Muscle layer of colon (tissue), 2 donors: ENCODE measurements at regions not wholly inside any gene's neighbourhood (a gene's known extent, or its start where the extent isn't known, plus 50 kb on each side); places are given as distances from the start of the nearest gene placed in this dataset.

Experiments used
- H3K27ac ChIP-seq: one replicate; pipeline ENCODE4 v1.7.0; 2013; ENCODE audit warnings: low read depth, mild to moderate bottlenecking, low read length, moderate library complexity
- H3K27me3 ChIP-seq, 2 donors: one replicate each; pipeline ENCODE4 v1.7.0; 2013; ENCODE audit warnings: low read length in 2 of 2, mild to moderate bottlenecking in 2 of 2; ENCODE audit not compliant: insufficient read depth in 2 of 2, control insufficient read depth in 1 of 2
- H3K36me3 ChIP-seq: one replicate; pipeline ENCODE4 v1.7.0; 2013; ENCODE audit warnings: mild to moderate bottlenecking, low read length; ENCODE audit not compliant: insufficient read depth
- H3K4me1 ChIP-seq: one replicate; pipeline ENCODE4 v1.7.0; 2013; ENCODE audit warnings: mild to moderate bottlenecking, low read length; ENCODE audit not compliant: insufficient read depth
- H3K4me3 ChIP-seq, 2 donors: one replicate each; pipeline ENCODE4 v1.7.0; 2013; ENCODE audit warnings: low read length in 2 of 2, low read depth in 1 of 2, mild to moderate bottlenecking in 1 of 2, moderate library complexity in 1 of 2
- H3K9ac ChIP-seq: one replicate; pipeline ENCODE4 v1.7.0; 2013; ENCODE audit warnings: low read length
- H3K9me3 ChIP-seq: one replicate; pipeline ENCODE4 v1.7.0; 2013; ENCODE audit warnings: mild to moderate bottlenecking, low read length
- donor health status: abdominal sarcoma.
- donor health status: Adenocarcinoma of cecum.

- no peaks in the 10 kb centered on the region for H3K36me3 ChIP-seq
- no peaks in the 10 kb centered on the region for H3K27me3 ChIP-seq
- no peak overlapping the region for H3K9ac ChIP-seq
- H3K27ac ChIP-seq, result no peak overlapping the region
- peaks cover 6% of the 10 kb centered on the region for H3K4me1 ChIP-seq
- no peaks in the 10 kb centered on the region for H3K9me3 ChIP-seq
- H3K4me3 ChIP-seq, result peak overlapping the region in 1 of 2 donors; percentile 85
Observed at GRCh38 chr3:117995842-117996437, 1038.7 kb downstream of the IGSF11 start.

DNA sequence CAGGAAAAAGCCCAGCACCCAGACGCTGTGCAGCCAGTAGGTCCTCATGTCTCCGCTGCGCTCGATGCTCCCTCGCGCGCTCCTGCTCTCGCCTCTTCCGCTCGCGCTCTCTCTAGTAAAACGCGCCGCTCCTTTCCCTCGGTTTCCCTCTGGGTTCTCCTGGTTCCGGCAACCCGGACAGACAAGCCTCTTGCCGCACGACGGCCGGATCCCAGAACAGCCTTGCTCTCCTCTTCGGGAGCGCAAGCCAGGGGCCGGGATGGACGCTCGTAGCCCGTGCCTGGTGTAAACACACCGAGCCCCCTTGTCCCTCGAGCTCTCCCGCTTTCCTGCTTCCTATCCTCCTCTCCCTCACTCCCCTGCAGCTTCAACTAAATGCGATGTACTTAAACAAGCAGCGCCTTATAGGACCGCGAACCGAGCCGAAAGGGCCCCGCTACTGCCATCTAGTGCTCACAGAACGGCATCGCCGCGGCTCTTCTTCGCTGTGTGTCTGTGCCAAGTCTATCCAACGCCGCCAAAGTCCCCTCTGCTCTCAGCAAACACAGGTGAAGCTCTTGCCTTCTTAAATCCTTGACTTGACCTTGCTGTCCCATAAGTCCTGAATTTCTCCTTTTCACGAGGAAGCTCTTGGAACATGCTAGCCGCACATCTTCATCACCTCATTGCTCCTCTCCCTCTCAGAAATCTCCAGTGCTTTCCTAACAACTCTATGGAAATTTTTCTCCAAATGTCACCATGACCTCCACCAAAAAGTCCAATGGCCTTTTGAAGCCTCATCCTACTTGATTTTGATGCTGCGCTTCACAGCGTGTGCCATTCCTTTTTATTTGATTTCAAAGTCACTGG, 1037.2 kb downstream of the IGSF11 start:
- no peaks in the 10 kb centered on the region for H3K36me3 ChIP-seq
- peak overlapping the region; percentile 59 to 85 for H3K4me3 ChIP-seq
- H3K4me1 ChIP-seq, result peaks cover 6% of the 10 kb centered on the region
- no peaks in the 10 kb centered on the region for H3K9me3 ChIP-seq
- H3K9ac ChIP-seq, result no peak overlapping the region
- H3K27ac ChIP-seq, result peak overlapping the region; percentile 45
- H3K27me3 ChIP-seq, result no peaks in the 10 kb centered on the region

DNA sequence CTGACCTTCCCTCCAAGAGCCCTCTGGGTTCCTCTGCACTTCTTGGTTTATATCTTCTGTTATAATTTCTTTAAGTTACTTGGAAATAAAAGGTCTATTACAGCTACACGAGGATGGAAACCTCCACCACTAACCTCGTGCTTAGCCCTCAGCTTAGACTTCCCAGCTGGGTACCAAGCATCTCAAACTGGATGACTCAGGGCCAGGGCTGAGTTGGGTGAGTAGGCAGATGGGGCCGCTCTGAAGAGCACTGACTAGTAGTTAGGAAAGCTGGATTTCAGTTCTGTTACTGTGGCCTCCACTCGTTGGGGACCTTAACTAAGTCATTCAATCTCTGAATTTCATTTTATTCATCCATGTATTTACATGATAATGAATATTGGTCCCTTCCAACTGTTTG, 1036.6 kb downstream of the IGSF11 start:
- H3K9me3 ChIP-seq, result no peaks in the 10 kb centered on the region
- H3K4me3 ChIP-seq, result no peak overlapping the region
- H3K36me3 ChIP-seq, result no peaks in the 10 kb centered on the region
- H3K27ac ChIP-seq, result no peak overlapping the region
- no peak overlapping the region for H3K9ac ChIP-seq
- H3K4me1 ChIP-seq, result peaks cover 6% of the 10 kb centered on the region
- no peaks in the 10 kb centered on the region for H3K27me3 ChIP-seq

DNA sequence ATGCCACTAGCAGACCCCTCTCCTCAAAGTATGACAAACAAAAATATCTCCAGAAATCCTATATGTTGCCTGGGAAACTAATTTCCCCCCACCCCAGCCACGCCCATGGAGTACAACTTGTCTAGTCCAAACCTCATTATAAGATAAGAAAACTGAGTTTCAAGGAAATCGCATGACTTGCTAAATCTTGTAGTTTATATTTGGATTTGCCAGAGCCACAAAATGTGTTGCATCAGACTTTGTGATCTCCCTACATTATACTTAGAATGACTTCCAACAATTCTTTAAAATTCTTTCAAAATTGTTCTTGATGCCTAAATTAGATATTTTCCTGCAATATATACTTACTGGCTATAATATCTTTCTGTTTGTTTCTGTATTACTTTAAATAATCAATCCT, 1034.4 kb downstream of the IGSF11 start:
- Histone ChIP-seq H3K27ac (no peak overlapping the region), H3K4me3 (no peak overlapping the region), H3K9me3 (no peaks in the 10 kb centered on the region), H3K27me3 (no peaks in the 10 kb centered on the region), H3K4me1 (peaks cover 6% of the 10 kb centered on the region), H3K36me3 (no peaks in the 10 kb centered on the region), H3K9ac (no peak overlapping the region)

DNA sequence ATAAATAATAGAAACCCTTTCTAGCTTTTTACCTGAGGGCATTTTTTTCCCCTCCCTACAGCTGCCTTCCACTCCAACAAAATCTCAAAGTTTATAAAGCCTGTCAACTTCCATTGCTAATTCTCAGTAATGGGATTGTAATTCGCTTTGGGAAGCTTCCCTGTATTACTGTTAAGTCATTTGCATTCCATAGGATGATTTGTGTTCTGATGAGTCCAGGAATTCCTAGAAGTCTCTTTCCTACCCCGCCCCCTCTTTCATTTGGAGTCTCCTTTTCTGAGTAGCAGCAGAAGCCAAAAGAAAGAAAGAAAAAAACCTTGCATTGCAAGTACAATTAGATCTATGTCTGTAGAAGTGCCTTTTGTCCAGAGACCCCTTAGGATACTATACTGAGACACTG, 1033.3 kb downstream of the IGSF11 start:
- no peaks in the 10 kb centered on the region for H3K36me3 ChIP-seq
- no peak overlapping the region for H3K27ac ChIP-seq
- H3K27me3 ChIP-seq, result no peaks in the 10 kb centered on the region
- no peaks in the 10 kb centered on the region for H3K4me1 ChIP-seq
- no peak overlapping the region for H3K4me3 ChIP-seq
- H3K9ac ChIP-seq, result no peak overlapping the region
- no peaks in the 10 kb centered on the region for H3K9me3 ChIP-seq

- Histone ChIP-seq H3K9me3 (no peaks in the 10 kb centered on the region), H3K36me3 (no peaks in the 10 kb centered on the region), H3K9ac (no peak overlapping the region), H3K27ac (no peak overlapping the region), H3K4me1 (no peaks in the 10 kb centered on the region), H3K27me3 (no peaks in the 10 kb centered on the region), H3K4me3 (no peak overlapping the region)
Observed at GRCh38 chr3:118011910-118012309, 1022.7 kb downstream of the IGSF11 start.

DNA sequence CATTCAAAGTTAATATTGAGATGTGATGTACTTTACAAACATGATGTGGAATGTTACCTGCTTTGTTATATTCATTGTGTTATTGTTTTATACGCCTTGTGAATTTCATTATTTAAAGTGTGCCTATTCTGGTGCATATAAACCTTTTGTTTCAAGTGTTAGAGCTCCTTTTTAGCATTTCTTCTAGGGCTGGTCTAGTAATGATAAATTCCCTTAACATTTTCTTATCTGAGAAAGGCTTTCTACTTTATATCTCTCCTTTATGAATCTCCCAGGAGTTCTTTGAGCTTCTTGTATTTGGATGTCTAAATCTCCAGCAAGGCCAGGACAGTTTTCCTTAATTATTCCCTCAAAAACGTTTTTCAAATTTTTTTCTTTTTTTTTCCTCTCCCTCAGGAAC, 1005.6 kb downstream of the IGSF11 start:
- H3K9me3 ChIP-seq, result no peaks in the 10 kb centered on the region
- H3K27ac ChIP-seq, result no peak overlapping the region
- no peak overlapping the region for H3K9ac ChIP-seq
- no peaks in the 10 kb centered on the region for H3K4me1 ChIP-seq
- H3K27me3 ChIP-seq, result no peaks in the 10 kb centered on the region
- no peak overlapping the region for H3K4me3 ChIP-seq
- H3K36me3 ChIP-seq, result no peaks in the 10 kb centered on the region

GRCh38 chr3:118036215-118036614, 998.4 kb downstream of the IGSF11 start:
- H3K4me1 ChIP-seq, result no peaks in the 10 kb centered on the region
- H3K27me3 ChIP-seq, result no peaks in the 10 kb centered on the region
- H3K4me3 ChIP-seq, result no peak overlapping the region
- no peaks in the 10 kb centered on the region for H3K9me3 ChIP-seq
- no peaks in the 10 kb centered on the region for H3K36me3 ChIP-seq
- no peak overlapping the region for H3K9ac ChIP-seq
- H3K27ac ChIP-seq, result no peak overlapping the region

- no peak overlapping the region for H3K9ac ChIP-seq
- H3K4me1 ChIP-seq, result peaks cover 10% of the 10 kb centered on the region
- H3K9me3 ChIP-seq, result peaks cover 3% of the 10 kb centered on the region
- H3K36me3 ChIP-seq, result no peaks in the 10 kb centered on the region
- H3K27ac ChIP-seq, result no peak overlapping the region
- no peak overlapping the region for H3K4me3 ChIP-seq
- H3K27me3 ChIP-seq, result no peaks in the 10 kb centered on the region
Observed at GRCh38 chr3:118055381-118055780, 979.3 kb downstream of the IGSF11 start.

DNA sequence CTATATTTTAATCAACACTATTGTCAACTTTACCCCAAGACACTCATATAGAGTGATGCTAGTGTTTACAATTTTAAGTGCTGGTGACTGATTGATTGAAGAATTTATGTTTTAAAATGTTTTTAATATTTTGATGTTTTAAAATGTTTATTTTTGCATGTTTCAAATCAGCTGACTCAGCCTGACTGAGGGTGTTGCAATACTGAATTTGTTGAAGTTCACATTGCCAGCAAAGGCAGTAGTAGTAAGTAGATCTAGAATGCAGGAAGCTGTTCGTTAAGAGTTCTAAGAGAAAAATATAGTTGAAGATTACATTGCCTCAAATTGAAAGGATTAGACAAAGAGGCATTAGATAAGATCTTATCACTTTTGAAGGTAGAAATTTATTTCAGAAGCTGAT, 977.6 kb downstream of the IGSF11 start:
- no peaks in the 10 kb centered on the region for H3K27me3 ChIP-seq
- H3K4me1 ChIP-seq, result peaks cover 10% of the 10 kb centered on the region
- no peaks in the 10 kb centered on the region for H3K36me3 ChIP-seq
- no peak overlapping the region for H3K4me3 ChIP-seq
- H3K9ac ChIP-seq, result no peak overlapping the region
- no peak overlapping the region for H3K27ac ChIP-seq
- H3K9me3 ChIP-seq, result no peaks in the 10 kb centered on the region

DNA sequence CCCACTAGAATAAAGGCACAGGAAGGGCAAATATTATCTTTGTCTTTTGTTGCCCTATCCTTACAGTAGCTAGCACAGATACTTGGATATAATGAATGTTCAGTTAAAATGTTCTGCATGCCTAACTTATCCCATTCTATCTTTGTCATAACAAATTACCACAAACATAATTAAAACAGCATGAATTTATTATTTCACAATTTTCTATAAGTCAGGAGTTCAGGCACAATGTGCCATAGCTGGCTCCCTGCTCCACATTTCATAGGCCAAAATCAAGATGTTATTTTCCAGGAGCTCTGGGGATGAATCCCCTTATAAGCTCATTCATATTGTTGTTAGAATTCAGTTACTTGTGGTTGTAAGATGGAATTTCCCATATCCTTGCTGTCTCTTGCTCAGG, 975.5 kb downstream of the IGSF11 start:
- Histone ChIP-seq H3K4me1 (peaks cover 10% of the 10 kb centered on the region), H3K9ac (no peak overlapping the region), H3K27me3 (no peaks in the 10 kb centered on the region), H3K4me3 (no peak overlapping the region), H3K9me3 (no peaks in the 10 kb centered on the region), H3K36me3 (no peaks in the 10 kb centered on the region), H3K27ac (no peak overlapping the region)

DNA sequence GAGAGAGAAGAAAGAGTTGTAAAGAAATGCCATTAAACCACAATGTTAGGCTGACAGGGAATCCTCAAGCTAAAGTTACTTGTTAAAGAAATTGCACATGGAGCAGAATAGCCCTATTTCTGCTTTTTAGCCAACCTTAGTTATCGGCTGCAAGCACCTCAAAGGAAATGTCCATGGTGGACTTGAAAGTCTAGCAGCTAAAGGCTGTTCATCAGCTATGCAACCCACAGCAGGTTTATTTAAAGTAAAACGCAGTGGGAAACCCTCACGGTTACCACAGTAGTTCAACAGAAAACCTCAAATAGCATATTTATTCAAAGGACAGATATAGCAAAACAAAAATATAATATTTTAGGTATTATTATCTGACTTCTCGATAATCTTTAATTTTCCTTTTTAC, 967.2 kb downstream of the IGSF11 start:
- H3K4me1 ChIP-seq, result no peaks in the 10 kb centered on the region
- no peak overlapping the region for H3K9ac ChIP-seq
- H3K36me3 ChIP-seq, result no peaks in the 10 kb centered on the region
- no peaks in the 10 kb centered on the region for H3K27me3 ChIP-seq
- H3K9me3 ChIP-seq, result no peaks in the 10 kb centered on the region
- H3K4me3 ChIP-seq, result no peak overlapping the region
- no peak overlapping the region for H3K27ac ChIP-seq
